ENCODE measurements at regions not wholly inside any gene's neighbourhood (a gene's known extent, or its start where the extent isn't known, plus 50 kb on each side); places are given as distances from the start of the nearest gene placed in this dataset.

GRCh38 chr3:73813692-73814292, 189.1 kb upstream of the PDZRN3 start:
- Mint-ChIP-seq H3K4me3 (peak overlapping the region in 1 of 2 donors; percentile 80), H3K9me3 (peaks cover 5 to 19% (median 14%) of the 10 kb centered on the region in 7 donors), H3K36me3 (no peaks in the 10 kb centered on the region), H3K4me1 (peaks cover 4% of the 10 kb centered on the region), H3K27me3 (ENCODE audit: low read depth in 3 of 3) (peaks cover 0 to 1% (median 0%) of the 10 kb centered on the region in 3 donors), H3K27ac (peak overlapping the region in 1 of 7 donors; percentile 85)
- Histone ChIP-seq H3K9me3 (replicated peaks in 1 of 2; ENCODE audit: control insufficient read depth in 1 of 2, insufficient read depth in 1 of 2, low read length in 2 of 2) (peaks cover 1 to 9% of the 10 kb centered on the region in 2 donors), H4K20me1 (ENCODE audit: insufficient read depth, low read length) (no peaks in the 10 kb centered on the region), H3K36me3 (replicated peaks in 1 of 2; ENCODE audit: control insufficient read depth in 1 of 2, insufficient read depth in 2 of 2, low read length in 2 of 2) (no peaks in the 10 kb centered on the region), H3K9ac (ENCODE audit: insufficient read depth, low read length, poor library complexity, severe bottlenecking) (no peak overlapping the region), H3K27me3 (ENCODE audit: control insufficient read depth in 2 of 2, insufficient read depth in 2 of 2, low read length in 2 of 2) (no peaks in the 10 kb centered on the region), H3K27ac (ENCODE audit: low read depth in 1 of 2, low read length in 2 of 2) (peak overlapping the region in 1 of 2 donors; percentile 81), H3K79me2 (ENCODE audit: insufficient read depth, low read length) (no peaks in the 10 kb centered on the region), H3K4me3 (replicated peaks in 1 of 3; ENCODE audit: low read depth in 2 of 3, low read length in 3 of 3) (peak overlapping the region in 1 of 3 experiments; percentile 63), H2AFZ (ENCODE audit: insufficient read depth, low read depth, low read length, poor library complexity, severe bottlenecking) (peak overlapping the region; percentile 46), H3K4me1 (ENCODE audit: control insufficient read depth in 1 of 2, insufficient read depth in 2 of 2, low read length in 2 of 2) (peaks cover 0 to 7% of the 10 kb centered on the region in 2 donors), H3K4me2 (replicated peaks; ENCODE audit: extremely low read depth, low read length, poor library complexity, severe bottlenecking) (peak overlapping the region; percentile 56)
- TF ChIP-seq CTCF (IDR thresholded peaks at IDR 0.05), result no peak
- DNase-seq, result no peak
- intact Hi-C loops (cut with micrococcal nuclease), result no loop called here
- 74% methylated on average over 3 of the region's 4 CpGs for WGBS (ENCODE audit: insufficient coverage)

- peak overlapping the region in 2 of 3 experiments; percentile 36 to 63 for H3K4me3 ChIP-seq (replicated peaks in 1 of 3; ENCODE audit: low read depth in 2 of 3, low read length in 3 of 3)
- H3K27me3 Mint-ChIP-seq (ENCODE audit: low read depth in 3 of 3), result peaks cover 0 to 1% (median 0%) of the 10 kb centered on the region in 3 donors
- no peaks in the 10 kb centered on the region for H3K36me3 Mint-ChIP-seq
- no peak for DNase-seq
- H3K9ac ChIP-seq (ENCODE audit: insufficient read depth, low read length, poor library complexity, severe bottlenecking), result peak overlapping the region; percentile 36
- peaks cover 4% of the 10 kb centered on the region for H3K4me1 Mint-ChIP-seq
- peak overlapping the region in 1 of 2 donors; percentile 80 for H3K4me3 Mint-ChIP-seq
- no peaks in the 10 kb centered on the region for H3K79me2 ChIP-seq (ENCODE audit: insufficient read depth, low read length)
- H2AFZ ChIP-seq (ENCODE audit: insufficient read depth, low read depth, low read length, poor library complexity, severe bottlenecking), result peak overlapping the region; percentile 46
- H3K36me3 ChIP-seq (replicated peaks in 1 of 2; ENCODE audit: control insufficient read depth in 1 of 2, insufficient read depth in 2 of 2, low read length in 2 of 2), result no peaks in the 10 kb centered on the region
- H3K4me2 ChIP-seq (replicated peaks; ENCODE audit: extremely low read depth, low read length, poor library complexity, severe bottlenecking), result peak overlapping the region; percentile 56
- H3K27me3 ChIP-seq (ENCODE audit: control insufficient read depth in 2 of 2, insufficient read depth in 2 of 2, low read length in 2 of 2), result no peaks in the 10 kb centered on the region
- H3K27ac Mint-ChIP-seq, result peak overlapping the region in 6 of 7 donors; percentile 34 to 85 (median 76)
- H3K27ac ChIP-seq (ENCODE audit: low read depth in 1 of 2, low read length in 2 of 2), result peak overlapping the region in 1 of 2 donors; percentile 81
- peaks cover 0 to 7% of the 10 kb centered on the region in 2 donors for H3K4me1 ChIP-seq (ENCODE audit: control insufficient read depth in 1 of 2, insufficient read depth in 2 of 2, low read length in 2 of 2)
- peaks cover 6 to 11% of the 10 kb centered on the region in 2 donors for H3K9me3 ChIP-seq (replicated peaks in 1 of 2; ENCODE audit: control insufficient read depth in 1 of 2, insufficient read depth in 1 of 2, low read length in 2 of 2)
- H4K20me1 ChIP-seq (ENCODE audit: insufficient read depth, low read length), result no peaks in the 10 kb centered on the region
- H3K9me3 Mint-ChIP-seq, result peaks cover 10 to 20% (median 17%) of the 10 kb centered on the region in 7 donors
- 60% methylated on average over 5 of the region's 5 CpGs for WGBS (ENCODE audit: insufficient coverage)
- no peak for TF ChIP-seq CTCF (IDR thresholded peaks at IDR 0.05)
- intact Hi-C loops (cut with micrococcal nuclease), result no loop called here
Measured at GRCh38 chr3:73813291-73813690, 188.6 kb upstream of the PDZRN3 start.

All from CD14-positive monocyte (primary cell).